Sigmoid colon (tissue), 6 donors: ENCODE measurements at regions not wholly inside any gene's neighbourhood (a gene's known extent, or its start where the extent isn't known, plus 50 kb on each side); places are given as distances from the start of the nearest gene placed in this dataset.
"Not testable (repeated sequence)": the region's sequence is repeated elsewhere in the genome, so short reads cannot be mapped to it uniquely, and the experiment has no call there.

Experiments
- DNase-seq: peaks from one replicate; pipeline ENCODE4 v3.0.0-alpha.2; 2019
- H3K27ac ChIP-seq, 4 donors: fragments of 200-600 bp; sonication (generic); one replicate each; pipeline ENCODE4 v1.5.1; 2016 to 2019; ENCODE audit warnings: mild to moderate bottlenecking in 1 of 4
- H3K27me3 ChIP-seq, 3 donors: fragments of 200-600 bp; sonication (generic); one replicate each; pipeline ENCODE4 v1.5.1; 2019; ENCODE audit warnings: mild to moderate bottlenecking in 1 of 3
- H3K36me3 ChIP-seq, 4 donors: fragments of 200-600 bp; sonication (generic); one replicate each; pipeline ENCODE4 v1.5.1; 2016 to 2019
- H3K4me1 ChIP-seq, 4 donors: fragments of 200-600 bp; sonication (generic); one replicate each; pipeline ENCODE4 v1.5.1; 2017 to 2019
- H3K4me3 ChIP-seq, 4 donors: fragments of 200-600 bp; sonication (generic); one replicate each; pipeline ENCODE4 v1.5.1; 2017 to 2019; ENCODE audit warnings: mild to moderate bottlenecking in 2 of 4, moderate library complexity in 1 of 4
- H3K9me3 ChIP-seq, 4 donors: fragments of 200-600 bp in 3 of 4; sonication (generic) in 3 of 4; one replicate each; pipeline versions ENCODE4 v1.5.1 to v1.6.1; 2013 to 2019
- EP300 ChIP-seq, 4 donors: sonication (generic); formaldehyde crosslinking; IDR thresholded peaks; one replicate each; pipeline ENCODE4 v1.6.1; 2017; ENCODE audit warnings: antibody characterized with exemption in 4 of 4
- POLR2A ChIP-seq, 2 donors: fragments of 450-650 bp; IDR thresholded peaks; one replicate each; pipeline ENCODE4 v1.6.1; 2016; ENCODE audit warnings: antibody characterized with exemption in 2 of 2, mild to moderate bottlenecking in 2 of 2, moderate library complexity in 2 of 2
- POLR2AphosphoS5 ChIP-seq, 4 donors: sonication (generic); formaldehyde crosslinking; IDR thresholded peaks; one replicate each; pipeline ENCODE4 v1.6.1; 2017; ENCODE audit warnings: antibody characterized with exemption in 4 of 4
- WGBS, 2 donors: extraction: QIAGEN DNeasy Blood & Tissue Kit; methylation state at CpG; one replicate each; pipeline ENCODE4 v1.1.7; 2013; 5-methylcytosine and 5-hydroxymethylcytosine counted together
- intact Hi-C: fragments of 100-400 bp; cut with DNase I; formaldehyde crosslinking; loops from one replicate; pipeline ENCODE4 v1.15.1; 2023
- TF ChIP-seq, protein P1 (sequence below), 4 experiments: fragments of 450-650 bp in 3 of 4; fragments of 200-600 bp in 1 of 4; IDR thresholded peaks; one replicate each; pipeline ENCODE4 v1.5.1; 2016 to 2019; ENCODE audit warnings: antibody characterized with exemption in 4 of 4, mild to moderate bottlenecking in 3 of 4, moderate library complexity in 2 of 4
- donor health status: healthy with polysubstance abuse.
- donor health status: healthy.

DNA sequence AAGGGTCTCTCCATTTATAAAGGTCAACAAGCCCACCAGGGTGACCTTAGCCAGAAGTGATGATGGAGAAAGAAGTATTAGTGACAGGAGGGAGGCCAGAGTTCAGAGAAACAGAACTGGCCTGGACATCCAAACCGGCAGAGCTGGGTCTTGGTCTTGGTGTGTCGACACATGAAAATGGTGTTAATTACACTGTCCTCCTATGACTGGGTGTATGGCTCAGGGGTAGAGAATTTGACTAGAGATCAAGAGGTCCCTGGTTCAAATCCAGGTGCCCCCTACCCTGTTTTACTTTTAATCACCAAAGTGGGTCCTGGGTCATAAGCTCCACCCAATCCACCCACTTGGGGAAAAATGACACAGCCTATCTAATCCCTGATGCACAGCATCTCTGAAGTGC is 110.6 kb upstream of the ZNF746 start:
- WGBS, 2 donors, result 97 to 98% methylated on average over 2 of the region's 2 CpGs
- Histone ChIP-seq H3K9me3 (no peaks in the 10 kb centered on the region), H3K4me1 (no peaks in the 10 kb centered on the region), H3K27me3 (no peaks in the 10 kb centered on the region), H3K4me3 (no peak overlapping the region), H3K36me3 (peaks cover 3 to 86% (median 25%) of the 10 kb centered on the region in 4 donors), H3K27ac (no peak overlapping the region)
- DNase-seq, result no peak
- intact Hi-C loops, result no loop called here
- TF ChIP-seq POLR2AphosphoS5 (IDR thresholded peaks at IDR 0.05) (no peak), EP300 (IDR thresholded peaks at IDR 0.05) (no peak), POLR2A (IDR thresholded peaks at IDR 0.05) (no peak)
- TF ChIP-seq, protein P1, sequence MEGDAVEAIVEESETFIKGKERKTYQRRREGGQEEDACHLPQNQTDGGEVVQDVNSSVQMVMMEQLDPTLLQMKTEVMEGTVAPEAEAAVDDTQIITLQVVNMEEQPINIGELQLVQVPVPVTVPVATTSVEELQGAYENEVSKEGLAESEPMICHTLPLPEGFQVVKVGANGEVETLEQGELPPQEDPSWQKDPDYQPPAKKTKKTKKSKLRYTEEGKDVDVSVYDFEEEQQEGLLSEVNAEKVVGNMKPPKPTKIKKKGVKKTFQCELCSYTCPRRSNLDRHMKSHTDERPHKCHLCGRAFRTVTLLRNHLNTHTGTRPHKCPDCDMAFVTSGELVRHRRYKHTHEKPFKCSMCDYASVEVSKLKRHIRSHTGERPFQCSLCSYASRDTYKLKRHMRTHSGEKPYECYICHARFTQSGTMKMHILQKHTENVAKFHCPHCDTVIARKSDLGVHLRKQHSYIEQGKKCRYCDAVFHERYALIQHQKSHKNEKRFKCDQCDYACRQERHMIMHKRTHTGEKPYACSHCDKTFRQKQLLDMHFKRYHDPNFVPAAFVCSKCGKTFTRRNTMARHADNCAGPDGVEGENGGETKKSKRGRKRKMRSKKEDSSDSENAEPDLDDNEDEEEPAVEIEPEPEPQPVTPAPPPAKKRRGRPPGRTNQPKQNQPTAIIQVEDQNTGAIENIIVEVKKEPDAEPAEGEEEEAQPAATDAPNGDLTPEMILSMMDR (IDR thresholded peaks at IDR 0.05), result no peak

DNA sequence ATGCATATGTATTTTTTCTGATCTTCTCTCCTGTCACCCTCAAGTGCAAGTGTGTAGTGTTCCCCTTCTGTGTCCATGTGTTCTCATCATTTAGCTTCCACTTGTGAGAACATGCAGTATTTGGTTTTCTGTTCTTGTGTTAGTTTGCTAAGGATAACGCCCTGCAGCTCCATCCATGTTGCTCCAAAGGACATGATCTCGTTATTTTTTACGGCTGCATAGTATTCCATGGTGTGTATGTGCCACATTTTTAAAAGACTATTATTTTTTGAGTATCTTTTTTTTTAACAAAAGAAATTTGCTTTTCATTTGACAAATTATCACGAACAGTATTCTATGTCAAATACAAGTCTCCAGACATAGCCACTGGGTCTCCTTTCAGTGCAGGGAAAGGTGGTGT is 110.1 kb upstream of the ZNF746 start:
- TF ChIP-seq POLR2AphosphoS5 (IDR thresholded peaks at IDR 0.05) (no peak), POLR2A (IDR thresholded peaks at IDR 0.05) (no peak), EP300 (IDR thresholded peaks at IDR 0.05) (no peak)
- TF ChIP-seq, protein P1 (IDR thresholded peaks at IDR 0.05), result no peak

DNA sequence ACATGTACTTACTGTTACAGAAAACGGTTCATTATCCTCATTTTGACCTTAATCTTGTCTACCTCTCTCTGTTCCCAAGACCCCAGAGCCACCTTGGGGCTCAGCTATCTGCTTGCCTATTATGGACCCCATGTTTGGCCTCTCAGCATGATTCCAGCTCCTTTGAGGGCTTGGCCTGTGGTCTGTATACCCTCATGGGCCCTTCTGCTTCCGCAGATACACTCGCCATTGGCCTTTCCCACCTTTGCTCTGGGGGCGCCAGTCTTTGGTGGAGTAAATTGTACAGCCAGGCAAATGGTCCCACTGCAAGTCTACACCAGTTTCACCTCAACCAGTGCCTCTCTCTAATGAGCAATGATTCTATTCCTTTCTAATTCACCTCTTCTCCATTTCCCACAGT is 109.2 kb upstream of the ZNF746 start:
- peaks cover 3 to 86% (median 23%) of the 10 kb centered on the region in 4 donors for H3K36me3 ChIP-seq
- H3K27ac ChIP-seq, result no peak overlapping the region
- 95 to 96% methylated on average over 4 of the region's 4 CpGs for WGBS, 2 donors

More for the DNA sequence above, 110.1 kb upstream of the ZNF746 start:
- intact Hi-C loops, result no loop called here
- no peaks in the 10 kb centered on the region for H3K9me3 ChIP-seq
- H3K27me3 ChIP-seq, result no peaks in the 10 kb centered on the region
- no peak overlapping the region for H3K4me3 ChIP-seq
- H3K36me3 ChIP-seq, result peaks cover 3 to 86% (median 21%) of the 10 kb centered on the region in 4 donors
- 98 to 99% methylated on average over 4 of the region's 4 CpGs for WGBS, 2 donors
- no peaks in the 10 kb centered on the region for H3K4me1 ChIP-seq
- H3K27ac ChIP-seq, result no peak overlapping the region
- DNase-seq, result no peak

DNA sequence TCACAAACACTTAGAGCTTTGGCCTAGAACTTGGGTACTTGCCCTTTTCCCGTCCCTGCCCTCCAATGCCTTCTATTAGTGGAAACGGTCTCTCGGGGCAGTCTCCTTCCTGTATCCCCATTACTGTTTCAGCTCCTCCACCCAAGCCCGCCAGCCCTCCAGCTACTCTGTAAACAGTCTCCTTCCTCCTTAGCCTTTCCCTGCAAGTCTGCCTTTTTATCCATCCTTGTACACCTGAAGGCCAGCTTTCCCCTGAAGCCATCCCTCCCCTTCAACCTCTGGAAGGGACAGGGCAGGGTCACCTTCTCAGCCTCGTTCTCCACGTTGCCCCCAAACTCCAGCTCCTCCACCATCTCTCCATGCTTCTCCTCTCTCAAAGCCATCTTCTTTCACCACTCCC is 108.1 kb upstream of the ZNF746 start:
- Histone ChIP-seq H3K27me3 (no peaks in the 10 kb centered on the region), H3K27ac (no peak overlapping the region), H3K36me3 (peaks cover 3 to 86% (median 15%) of the 10 kb centered on the region in 4 donors), H3K9me3 (no peaks in the 10 kb centered on the region), H3K4me3 (no peak overlapping the region), H3K4me1 (no peaks in the 10 kb centered on the region)
- no peak for DNase-seq
- intact Hi-C loops, result no loop called here
- 88 to 93% methylated on average over 6 of the region's 6 CpGs for WGBS, 2 donors
- TF ChIP-seq, protein P1 (IDR thresholded peaks at IDR 0.05), result no peak
- TF ChIP-seq EP300 (IDR thresholded peaks at IDR 0.05), result no peak
- TF ChIP-seq POLR2AphosphoS5 (IDR thresholded peaks at IDR 0.05), result no peak
- no peak for TF ChIP-seq POLR2A (IDR thresholded peaks at IDR 0.05)

More for the DNA sequence above, 109.2 kb upstream of the ZNF746 start:
- TF ChIP-seq, protein P1 (IDR thresholded peaks at IDR 0.05), result no peak
- TF ChIP-seq POLR2A (IDR thresholded peaks at IDR 0.05) (no peak), POLR2AphosphoS5 (IDR thresholded peaks at IDR 0.05) (no peak), EP300 (IDR thresholded peaks at IDR 0.05) (no peak)
- intact Hi-C loops, result no loop called here
- Histone ChIP-seq H3K4me1 (no peaks in the 10 kb centered on the region), H3K27me3 (no peaks in the 10 kb centered on the region), H3K4me3 (no peak overlapping the region), H3K9me3 (no peaks in the 10 kb centered on the region)
- DNase-seq, result no peak

DNA sequence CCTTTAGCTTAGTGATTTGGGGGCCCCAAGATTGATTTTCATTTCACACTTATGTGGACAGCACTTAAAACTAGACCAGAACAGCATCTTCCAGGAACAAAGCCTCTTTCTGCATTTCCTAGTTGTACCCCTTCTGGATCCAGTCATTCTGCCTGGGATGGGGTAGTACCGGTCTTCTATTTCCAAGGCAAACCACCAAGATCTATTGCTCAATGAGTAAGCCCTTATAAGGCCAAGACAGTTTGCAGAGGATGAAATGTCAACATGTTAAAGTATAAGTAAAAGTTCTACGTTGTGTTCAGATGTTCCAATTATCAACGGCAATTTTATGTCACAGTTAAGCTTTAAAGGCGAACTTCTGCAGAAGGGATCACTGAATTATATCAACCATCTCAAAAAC is 106.9 kb upstream of the ZNF746 start:
- intact Hi-C loops, result no loop called here
- TF ChIP-seq POLR2AphosphoS5 (IDR thresholded peaks at IDR 0.05) (no peak), EP300 (IDR thresholded peaks at IDR 0.05) (no peak), POLR2A (IDR thresholded peaks at IDR 0.05) (no peak)
- TF ChIP-seq, protein P1 (IDR thresholded peaks at IDR 0.05), result no peak
- H3K36me3 ChIP-seq, result peaks cover 3 to 81% (median 13%) of the 10 kb centered on the region in 4 donors
- H3K9me3 ChIP-seq, result no peaks in the 10 kb centered on the region
- H3K4me1 ChIP-seq, result no peaks in the 10 kb centered on the region
- 89 to 93% methylated on average over 4 of the region's 4 CpGs for whole genome bisulfite sequencing, 2 donors
- DNase-seq, result no peak
- H3K27ac ChIP-seq, result no peak overlapping the region
- H3K27me3 ChIP-seq, result no peaks in the 10 kb centered on the region
- H3K4me3 ChIP-seq, result no peak overlapping the region

DNA sequence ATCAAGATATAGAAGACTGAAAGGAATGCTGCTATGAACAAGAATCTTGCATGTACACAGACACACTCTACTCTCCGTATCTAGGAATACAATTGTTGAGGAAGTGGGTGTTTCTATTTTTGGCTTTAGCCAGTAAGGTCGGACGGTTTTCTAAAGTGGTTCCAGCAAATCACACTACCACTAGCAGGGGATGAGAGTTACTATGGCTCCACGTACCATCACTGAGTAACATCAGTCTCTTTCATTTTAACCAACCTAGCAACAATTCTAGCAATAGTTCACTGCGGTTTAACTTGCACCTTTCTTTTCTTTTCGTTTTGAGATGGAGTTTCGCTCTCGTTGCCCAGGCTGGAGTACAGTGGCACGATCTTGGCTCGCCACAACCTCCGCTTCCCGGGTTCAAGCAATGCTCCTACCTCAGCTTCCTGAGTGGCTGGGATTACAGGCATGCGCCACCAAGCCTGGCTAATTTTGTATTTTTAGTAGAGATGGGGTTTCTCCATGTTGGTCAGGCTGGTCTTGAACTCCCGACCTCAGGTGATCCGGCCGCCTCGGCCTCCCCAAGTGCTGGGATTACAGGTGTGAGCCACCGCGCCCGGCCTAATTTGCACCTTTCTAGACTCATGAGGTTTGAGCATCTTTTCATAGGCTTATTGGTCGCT is 103.2 kb upstream of the ZNF746 start:
- WGBS, 2 donors, result 70 to 87% methylated on average over 21 of the region's 21 CpGs
- H3K27ac ChIP-seq, H3K9me3 ChIP-seq, H3K4me1 ChIP-seq, H3K4me3 ChIP-seq, intact Hi-C loops, DNase-seq, H3K27me3 ChIP-seq: not testable (repeated sequence)
- H3K36me3 ChIP-seq, result peaks cover 0 to 81% (median 23%) of the 10 kb centered on the region in 4 donors
